ENCODE measurements at regions not wholly inside any gene's neighbourhood (a gene's known extent, or its start where the extent isn't known, plus 50 kb on each side); places are given as distances from the start of the nearest gene placed in this dataset.
"Not testable (repeated sequence)": the region's sequence is repeated elsewhere in the genome, so short reads cannot be mapped to it uniquely, and the experiment has no call there.

DNA sequence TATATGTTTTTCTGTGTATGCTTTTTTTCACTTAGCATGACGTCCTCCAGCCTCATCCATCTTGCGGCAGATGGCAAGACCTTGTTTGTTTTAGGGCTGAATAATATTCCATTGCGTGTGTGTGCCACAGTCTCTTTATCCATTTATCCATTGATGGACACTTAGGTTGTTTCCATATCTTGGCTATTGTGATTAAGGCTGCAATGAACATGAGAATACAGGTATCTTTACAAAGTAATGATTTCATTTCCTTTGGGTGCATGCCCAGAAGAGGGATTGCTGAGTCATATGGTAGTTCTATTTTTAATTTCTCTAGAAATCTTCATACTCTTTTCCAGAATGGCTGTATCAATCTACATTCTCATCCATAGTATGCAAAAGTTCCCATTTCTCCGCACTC lies 85.3 kb upstream of the ADCY2 start:
- ATAC-seq (ENCODE audit: low FRiP score in 2 of 2); DNase-seq; H3K27me3 ChIP-seq; H3K9me3 ChIP-seq; H3K27ac ChIP-seq; H3K4me3 ChIP-seq; H3K36me3 ChIP-seq; H3K4me1 ChIP-seq: not testable (repeated sequence)
- WGBS, 2 donors = 86 to 95% methylated on average over 4 of the region's 4 CpGs

DNA sequence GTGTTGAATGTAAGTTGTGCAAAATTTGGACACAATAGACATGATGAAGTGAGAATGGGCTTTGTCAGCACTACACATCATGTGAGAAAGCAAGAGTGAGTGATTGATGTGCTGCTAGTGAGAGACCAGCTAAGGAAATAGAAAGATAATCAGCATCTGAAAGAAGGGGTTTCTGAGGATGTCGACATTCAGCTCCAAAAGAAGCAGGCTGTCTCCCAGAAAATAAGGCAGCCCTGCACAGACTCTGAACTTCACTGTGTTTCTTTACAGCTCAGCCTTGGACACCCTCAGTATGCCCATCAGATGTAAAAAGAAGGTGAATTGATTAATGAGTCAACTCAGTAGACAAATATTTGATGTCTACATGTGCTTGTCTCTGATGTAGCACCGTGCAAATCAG lies 80.8 kb upstream of the ADCY2 start:
- ATAC-seq (ENCODE audit: low FRiP score in 2 of 2) (no peak), DNase-seq (no peak)
- H3K9me3 ChIP-seq = no peaks in the 10 kb centered on the region
- 40 to 63% methylated on average over 2 of the region's 2 CpGs for WGBS, 2 donors
- H3K27me3 ChIP-seq = no peaks in the 10 kb centered on the region
- H3K4me1 ChIP-seq = no peaks in the 10 kb centered on the region
- no peaks in the 10 kb centered on the region for H3K36me3 ChIP-seq
- TF ChIP-seq EP300 (IDR thresholded peaks at IDR 0.05) (no peak), POLR2AphosphoS5 (IDR thresholded peaks at IDR 0.05) (no peak), POLR2A (IDR thresholded peaks at IDR 0.05) (no peak)
- TF ChIP-seq, protein P1, sequence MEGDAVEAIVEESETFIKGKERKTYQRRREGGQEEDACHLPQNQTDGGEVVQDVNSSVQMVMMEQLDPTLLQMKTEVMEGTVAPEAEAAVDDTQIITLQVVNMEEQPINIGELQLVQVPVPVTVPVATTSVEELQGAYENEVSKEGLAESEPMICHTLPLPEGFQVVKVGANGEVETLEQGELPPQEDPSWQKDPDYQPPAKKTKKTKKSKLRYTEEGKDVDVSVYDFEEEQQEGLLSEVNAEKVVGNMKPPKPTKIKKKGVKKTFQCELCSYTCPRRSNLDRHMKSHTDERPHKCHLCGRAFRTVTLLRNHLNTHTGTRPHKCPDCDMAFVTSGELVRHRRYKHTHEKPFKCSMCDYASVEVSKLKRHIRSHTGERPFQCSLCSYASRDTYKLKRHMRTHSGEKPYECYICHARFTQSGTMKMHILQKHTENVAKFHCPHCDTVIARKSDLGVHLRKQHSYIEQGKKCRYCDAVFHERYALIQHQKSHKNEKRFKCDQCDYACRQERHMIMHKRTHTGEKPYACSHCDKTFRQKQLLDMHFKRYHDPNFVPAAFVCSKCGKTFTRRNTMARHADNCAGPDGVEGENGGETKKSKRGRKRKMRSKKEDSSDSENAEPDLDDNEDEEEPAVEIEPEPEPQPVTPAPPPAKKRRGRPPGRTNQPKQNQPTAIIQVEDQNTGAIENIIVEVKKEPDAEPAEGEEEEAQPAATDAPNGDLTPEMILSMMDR (IDR thresholded peaks at IDR 0.05) = no peak
- H3K27ac ChIP-seq = no peak overlapping the region
- H3K4me3 ChIP-seq = no peak overlapping the region

DNA sequence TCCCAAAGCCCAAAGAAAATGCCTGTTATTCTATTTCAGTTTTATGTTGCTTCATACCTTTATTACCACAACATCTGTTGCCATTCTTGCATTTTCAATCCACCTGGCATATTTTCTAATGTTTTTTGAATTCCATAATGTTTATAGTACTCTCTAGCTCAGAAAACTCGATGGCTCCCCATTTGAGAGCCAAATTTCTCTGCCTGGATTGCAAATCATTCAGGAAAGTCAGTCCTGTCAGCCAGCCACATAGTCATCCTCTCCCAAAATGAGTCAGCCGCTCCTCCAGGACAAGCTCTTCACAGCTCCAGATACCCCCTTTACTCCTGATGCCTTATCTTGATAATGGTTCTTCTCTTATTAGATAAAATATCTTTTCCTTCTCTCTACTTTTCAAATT lies 78.2 kb upstream of the ADCY2 start:
- TF ChIP-seq, protein P1 (IDR thresholded peaks at IDR 0.05) = no peak
- TF ChIP-seq POLR2A (IDR thresholded peaks at IDR 0.05) = no peak
- no peak for TF ChIP-seq POLR2AphosphoS5 (IDR thresholded peaks at IDR 0.05)
- no peak for TF ChIP-seq EP300 (IDR thresholded peaks at IDR 0.05)
- Histone ChIP-seq H3K4me3 (no peak overlapping the region), H3K4me1 (no peaks in the 10 kb centered on the region), H3K36me3 (no peaks in the 10 kb centered on the region), H3K27me3 (no peaks in the 10 kb centered on the region), H3K9me3 (no peaks in the 10 kb centered on the region), H3K27ac (no peak overlapping the region)
- WGBS, 2 donors = 63 to 74% methylated on average over 2 of the region's 2 CpGs
- DNase-seq (no peak), ATAC-seq (ENCODE audit: low FRiP score in 2 of 2) (no peak)

DNA sequence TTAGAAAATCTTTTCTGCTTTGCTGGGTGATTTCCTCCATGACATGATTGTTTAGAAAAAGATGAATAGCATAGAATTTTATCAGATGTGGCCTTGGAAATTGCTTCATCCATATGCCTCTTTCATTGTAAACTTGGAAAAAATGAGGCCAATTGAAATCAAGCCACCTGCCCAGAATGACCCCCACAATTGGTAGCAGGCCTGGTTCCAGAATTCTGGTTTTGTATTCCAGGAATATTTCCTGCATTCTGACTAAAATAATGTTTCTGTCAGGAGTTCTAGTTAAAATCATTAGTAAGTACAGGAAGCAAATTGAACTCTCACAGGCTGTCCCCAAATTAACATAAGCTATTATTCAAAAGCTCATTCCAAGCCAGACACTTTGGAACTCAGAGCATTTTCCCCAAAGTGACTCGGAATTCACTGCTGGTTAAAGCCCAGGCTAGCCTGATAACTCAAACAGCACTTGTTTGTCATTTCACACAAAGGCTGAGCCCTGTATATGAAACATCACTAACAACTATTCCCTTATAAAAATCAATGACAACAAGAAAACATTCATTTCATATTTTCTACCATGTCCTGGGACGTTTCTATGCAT lies 75.1 kb upstream of the ADCY2 start:
- 34 to 45% methylated on average over 2 of the region's 2 CpGs for WGBS, 2 donors
- TF ChIP-seq POLR2AphosphoS5 (IDR thresholded peaks at IDR 0.05) = no peak
- TF ChIP-seq, protein P1 (IDR thresholded peaks at IDR 0.05) = no peak
- no peak for TF ChIP-seq EP300 (IDR thresholded peaks at IDR 0.05)
- no peak for TF ChIP-seq POLR2A (IDR thresholded peaks at IDR 0.05)
- Histone ChIP-seq H3K27me3 (no peaks in the 10 kb centered on the region), H3K9me3 (no peaks in the 10 kb centered on the region), H3K27ac (no peak overlapping the region), H3K4me1 (no peaks in the 10 kb centered on the region), H3K36me3 (no peaks in the 10 kb centered on the region), H3K4me3 (no peak overlapping the region)
- ATAC-seq (ENCODE audit: low FRiP score in 2 of 2) = no peak
- DNase-seq = no peak

GRCh38 chr5:7321724-7322123 lies 74.2 kb upstream of the ADCY2 start:
- WGBS, 2 donors = 29 to 72% methylated on average over 1 to 2 of the region's 2 CpGs
- ATAC-seq (ENCODE audit: low FRiP score in 2 of 2) = peak in 1 of 2 donors; percentile 93

More at GRCh38 chr5:7321724-7322123, 74.2 kb upstream of the ADCY2 start:
- TF ChIP-seq EP300 (IDR thresholded peaks at IDR 0.05) (no peak), POLR2A (IDR thresholded peaks at IDR 0.05) (no peak), POLR2AphosphoS5 (IDR thresholded peaks at IDR 0.05) (no peak)
- TF ChIP-seq, protein P1 (IDR thresholded peaks at IDR 0.05) = no peak
- no peak for DNase-seq
- no peaks in the 10 kb centered on the region for H3K36me3 ChIP-seq
- H3K4me3 ChIP-seq = no peak overlapping the region
- H3K4me1 ChIP-seq = no peaks in the 10 kb centered on the region
- no peaks in the 10 kb centered on the region for H3K9me3 ChIP-seq
- no peak overlapping the region for H3K27ac ChIP-seq
- no peaks in the 10 kb centered on the region for H3K27me3 ChIP-seq

All from upper lobe of left lung (tissue), 6 donors.